ENCODE measurements at regions not wholly inside any gene's neighbourhood (a gene's known extent, or its start where the extent isn't known, plus 50 kb on each side); places are given as distances from the start of the nearest gene placed in this dataset.

- Histone ChIP-seq H2AFZ (ENCODE audit: low read depth, low read length) (0 out of 2 replicates have a peak overlapping the region, but pooled peaks have one; percentile 26), H3K4me1 (ENCODE audit: low read length) (peaks cover 7% of the 10 kb centered on the region), H3K9ac (ENCODE audit: low read length) (no peak overlapping the region), H3K36me3 (replicated peaks; ENCODE audit: low read depth, low read length) (no peaks in the 10 kb centered on the region), H3K4me3 (ENCODE audit: low read length) (no peak overlapping the region), H3K27ac (ENCODE audit: low read length) (no peak overlapping the region), H4K20me1 (ENCODE audit: insufficient read depth, low read length) (no peaks in the 10 kb centered on the region), H3K4me2 (ENCODE audit: low read length) (no peak overlapping the region), H3K27me3 (ENCODE audit: low read depth, low read length) (no peaks in the 10 kb centered on the region), H3K9me3 (ENCODE audit: insufficient read depth, low read length) (no peaks in the 10 kb centered on the region), H3K79me2 (ENCODE audit: low read length) (no peaks in the 10 kb centered on the region)
- TF ChIP-seq, protein P1, sequence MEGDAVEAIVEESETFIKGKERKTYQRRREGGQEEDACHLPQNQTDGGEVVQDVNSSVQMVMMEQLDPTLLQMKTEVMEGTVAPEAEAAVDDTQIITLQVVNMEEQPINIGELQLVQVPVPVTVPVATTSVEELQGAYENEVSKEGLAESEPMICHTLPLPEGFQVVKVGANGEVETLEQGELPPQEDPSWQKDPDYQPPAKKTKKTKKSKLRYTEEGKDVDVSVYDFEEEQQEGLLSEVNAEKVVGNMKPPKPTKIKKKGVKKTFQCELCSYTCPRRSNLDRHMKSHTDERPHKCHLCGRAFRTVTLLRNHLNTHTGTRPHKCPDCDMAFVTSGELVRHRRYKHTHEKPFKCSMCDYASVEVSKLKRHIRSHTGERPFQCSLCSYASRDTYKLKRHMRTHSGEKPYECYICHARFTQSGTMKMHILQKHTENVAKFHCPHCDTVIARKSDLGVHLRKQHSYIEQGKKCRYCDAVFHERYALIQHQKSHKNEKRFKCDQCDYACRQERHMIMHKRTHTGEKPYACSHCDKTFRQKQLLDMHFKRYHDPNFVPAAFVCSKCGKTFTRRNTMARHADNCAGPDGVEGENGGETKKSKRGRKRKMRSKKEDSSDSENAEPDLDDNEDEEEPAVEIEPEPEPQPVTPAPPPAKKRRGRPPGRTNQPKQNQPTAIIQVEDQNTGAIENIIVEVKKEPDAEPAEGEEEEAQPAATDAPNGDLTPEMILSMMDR (IDR thresholded peaks at IDR 0.05; ENCODE audit: low read depth, low read length) = no peak
- TF ChIP-seq EZH2phosphoT487 (IDR thresholded peaks at IDR 0.05; ENCODE audit: low read depth) = no peak
Measured at GRCh38 chr13:61575973-61576372, 160.3 kb upstream of the PCDH20 start.

DNA sequence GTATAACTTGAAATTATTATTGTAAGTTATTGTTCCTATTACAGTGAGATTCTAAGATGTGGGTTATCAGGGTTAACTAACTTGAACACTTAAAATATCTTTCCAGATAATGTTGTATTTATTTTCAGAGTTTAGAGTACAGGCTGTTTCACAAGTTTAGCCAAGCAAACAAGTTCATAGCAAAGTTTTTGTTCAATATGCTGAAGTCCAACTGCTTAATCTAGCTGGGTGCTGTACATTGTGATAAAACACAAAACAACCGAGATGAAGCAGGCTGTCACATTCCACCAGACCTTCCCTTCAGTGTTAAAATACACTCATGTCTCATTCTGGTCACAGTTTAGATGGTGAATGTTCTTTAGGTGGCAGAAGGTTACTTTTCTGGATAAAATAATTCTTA lies 148.0 kb upstream of the PCDH20 start:
- Histone ChIP-seq H3K9me3 (ENCODE audit: insufficient read depth, low read length) (no peaks in the 10 kb centered on the region), H3K4me2 (ENCODE audit: low read length) (no peak overlapping the region), H3K79me2 (ENCODE audit: low read length) (no peaks in the 10 kb centered on the region), H3K36me3 (replicated peaks; ENCODE audit: low read depth, low read length) (no peaks in the 10 kb centered on the region), H2AFZ (ENCODE audit: low read depth, low read length) (no peak overlapping the region), H3K4me3 (ENCODE audit: low read length) (no peak overlapping the region), H3K4me1 (ENCODE audit: low read length) (no peaks in the 10 kb centered on the region), H3K9ac (ENCODE audit: low read length) (no peak overlapping the region), H3K27ac (ENCODE audit: low read length) (no peak overlapping the region), H3K27me3 (ENCODE audit: low read depth, low read length) (no peaks in the 10 kb centered on the region), H4K20me1 (ENCODE audit: insufficient read depth, low read length) (no peaks in the 10 kb centered on the region)
- TF ChIP-seq EZH2phosphoT487 (IDR thresholded peaks at IDR 0.05; ENCODE audit: low read depth) = no peak
- TF ChIP-seq, protein P1 (IDR thresholded peaks at IDR 0.05; ENCODE audit: low read depth, low read length) = no peak

- TF ChIP-seq, protein P1 (IDR thresholded peaks at IDR 0.05; ENCODE audit: low read depth, low read length) = no peak
- TF ChIP-seq EZH2phosphoT487 (IDR thresholded peaks at IDR 0.05; ENCODE audit: low read depth) = no peak
- H3K27me3 ChIP-seq (ENCODE audit: low read depth, low read length) = no peaks in the 10 kb centered on the region
- H4K20me1 ChIP-seq (ENCODE audit: insufficient read depth, low read length) = no peaks in the 10 kb centered on the region
- no peak overlapping the region for H3K4me3 ChIP-seq (ENCODE audit: low read length)
- no peak overlapping the region for H3K4me2 ChIP-seq (ENCODE audit: low read length)
- H3K9me3 ChIP-seq (ENCODE audit: insufficient read depth, low read length) = no peaks in the 10 kb centered on the region
- no peaks in the 10 kb centered on the region for H3K4me1 ChIP-seq (ENCODE audit: low read length)
- H3K27ac ChIP-seq (ENCODE audit: low read length) = no peak overlapping the region
- H3K9ac ChIP-seq (ENCODE audit: low read length) = no peak overlapping the region
- no peaks in the 10 kb centered on the region for H3K36me3 ChIP-seq (replicated peaks; ENCODE audit: low read depth, low read length)
- no peaks in the 10 kb centered on the region for H3K79me2 ChIP-seq (ENCODE audit: low read length)
- no peak overlapping the region for H2AFZ ChIP-seq (ENCODE audit: low read depth, low read length)
Measured at GRCh38 chr13:61546911-61547310, 131.3 kb upstream of the PCDH20 start.

DNA sequence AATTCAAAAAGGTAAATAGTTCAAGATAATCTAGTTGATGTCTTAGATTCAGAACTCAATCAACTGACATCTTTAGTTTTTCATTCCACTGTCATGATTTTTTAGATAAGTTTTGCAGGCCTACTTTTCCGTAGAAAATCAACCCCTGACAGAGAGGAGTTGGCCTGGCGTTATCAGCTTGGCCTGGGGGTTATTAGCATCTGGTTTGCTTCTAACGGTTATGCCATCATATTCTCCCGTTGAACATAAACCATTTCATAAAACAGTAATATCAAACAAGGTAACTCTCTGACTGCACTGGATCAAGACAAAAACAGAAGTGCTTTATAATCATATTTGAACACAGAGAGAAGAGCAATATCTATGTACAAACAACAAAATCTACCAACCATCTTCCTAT lies 130.8 kb upstream of the PCDH20 start:
- no peaks in the 10 kb centered on the region for H4K20me1 ChIP-seq (ENCODE audit: insufficient read depth, low read length)
- no peak overlapping the region for H3K27ac ChIP-seq (ENCODE audit: low read length)
- H3K4me1 ChIP-seq (ENCODE audit: low read length) = no peaks in the 10 kb centered on the region
- no peaks in the 10 kb centered on the region for H3K27me3 ChIP-seq (ENCODE audit: low read depth, low read length)
- H3K9me3 ChIP-seq (ENCODE audit: insufficient read depth, low read length) = no peaks in the 10 kb centered on the region
- no peak overlapping the region for H3K9ac ChIP-seq (ENCODE audit: low read length)
- H3K36me3 ChIP-seq (replicated peaks; ENCODE audit: low read depth, low read length) = no peaks in the 10 kb centered on the region
- no peak overlapping the region for H3K4me3 ChIP-seq (ENCODE audit: low read length)
- H2AFZ ChIP-seq (ENCODE audit: low read depth, low read length) = no peak overlapping the region
- H3K79me2 ChIP-seq (ENCODE audit: low read length) = no peaks in the 10 kb centered on the region
- TF ChIP-seq, protein P1 (IDR thresholded peaks at IDR 0.05; ENCODE audit: low read depth, low read length) = no peak
- TF ChIP-seq EZH2phosphoT487 (IDR thresholded peaks at IDR 0.05; ENCODE audit: low read depth) = no peak
- no peak overlapping the region for H3K4me2 ChIP-seq (ENCODE audit: low read length)
